ENCODE measurements at regions not wholly inside any gene's neighbourhood (a gene's known extent, or its start where the extent isn't known, plus 50 kb on each side); places are given as distances from the start of the nearest gene placed in this dataset.

GRCh38 chr1:19547814-19548213 is 62.5 kb upstream of the CAPZB start:
- Histone ChIP-seq H3K27me3 (ENCODE audit: insufficient read depth, low read length) (no peaks in the 10 kb centered on the region), H3K9me3 (ENCODE audit: low read depth, low read length) (no peaks in the 10 kb centered on the region), H3K4me2 (ENCODE audit: insufficient read depth, low read length) (no peak overlapping the region), H3K36me3 (ENCODE audit: insufficient read depth, low read length) (no peaks in the 10 kb centered on the region), H2AFZ (ENCODE audit: low read length) (no peak overlapping the region), H3K27ac (ENCODE audit: low read depth, low read length) (no peak overlapping the region), H3K4me1 (ENCODE audit: insufficient read depth, low read length) (no peaks in the 10 kb centered on the region), H3K4me3 (ENCODE audit: insufficient read depth, low read length) (no peak overlapping the region), H4K20me1 (ENCODE audit: insufficient read depth, low read length) (no peaks in the 10 kb centered on the region), H3K79me2 (ENCODE audit: insufficient read depth, low read length) (no peaks in the 10 kb centered on the region)
- no peak for DNase-seq (ENCODE audit: insufficient read length, low spot score, missing footprints)
- TF ChIP-seq, protein P1, sequence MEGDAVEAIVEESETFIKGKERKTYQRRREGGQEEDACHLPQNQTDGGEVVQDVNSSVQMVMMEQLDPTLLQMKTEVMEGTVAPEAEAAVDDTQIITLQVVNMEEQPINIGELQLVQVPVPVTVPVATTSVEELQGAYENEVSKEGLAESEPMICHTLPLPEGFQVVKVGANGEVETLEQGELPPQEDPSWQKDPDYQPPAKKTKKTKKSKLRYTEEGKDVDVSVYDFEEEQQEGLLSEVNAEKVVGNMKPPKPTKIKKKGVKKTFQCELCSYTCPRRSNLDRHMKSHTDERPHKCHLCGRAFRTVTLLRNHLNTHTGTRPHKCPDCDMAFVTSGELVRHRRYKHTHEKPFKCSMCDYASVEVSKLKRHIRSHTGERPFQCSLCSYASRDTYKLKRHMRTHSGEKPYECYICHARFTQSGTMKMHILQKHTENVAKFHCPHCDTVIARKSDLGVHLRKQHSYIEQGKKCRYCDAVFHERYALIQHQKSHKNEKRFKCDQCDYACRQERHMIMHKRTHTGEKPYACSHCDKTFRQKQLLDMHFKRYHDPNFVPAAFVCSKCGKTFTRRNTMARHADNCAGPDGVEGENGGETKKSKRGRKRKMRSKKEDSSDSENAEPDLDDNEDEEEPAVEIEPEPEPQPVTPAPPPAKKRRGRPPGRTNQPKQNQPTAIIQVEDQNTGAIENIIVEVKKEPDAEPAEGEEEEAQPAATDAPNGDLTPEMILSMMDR (IDR thresholded peaks at IDR 0.05; ENCODE audit: extremely low read depth, low read depth, low read length) = no peak

DNA sequence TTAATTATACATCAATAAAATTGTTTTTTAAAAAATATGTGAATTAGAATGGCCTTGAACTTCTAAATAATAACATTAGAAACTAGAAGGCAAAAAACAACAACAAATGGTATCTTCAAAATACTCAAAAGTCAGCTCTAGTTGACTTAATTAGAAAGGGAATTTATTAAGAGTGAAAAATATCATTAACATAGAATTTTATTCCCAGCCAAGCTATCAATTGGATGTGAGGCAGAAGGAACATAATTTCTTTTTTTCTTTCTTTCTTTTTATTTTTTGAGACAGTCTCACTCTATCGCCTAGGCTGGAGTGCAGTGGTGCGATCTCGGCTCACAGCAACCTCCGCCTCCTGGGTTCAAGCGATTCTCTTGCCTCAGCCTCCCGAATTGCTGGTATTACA is 51.2 kb upstream of the CAPZB start:
- Histone ChIP-seq H3K4me3 (ENCODE audit: insufficient read depth, low read length) (no peak overlapping the region), H3K27me3 (ENCODE audit: insufficient read depth, low read length) (no peaks in the 10 kb centered on the region), H2AFZ (ENCODE audit: low read length) (no peak overlapping the region), H3K4me1 (ENCODE audit: insufficient read depth, low read length) (no peaks in the 10 kb centered on the region), H4K20me1 (ENCODE audit: insufficient read depth, low read length) (no peaks in the 10 kb centered on the region), H3K27ac (ENCODE audit: low read depth, low read length) (no peak overlapping the region), H3K9me3 (ENCODE audit: low read depth, low read length) (no peaks in the 10 kb centered on the region), H3K79me2 (ENCODE audit: insufficient read depth, low read length) (no peaks in the 10 kb centered on the region), H3K4me2 (ENCODE audit: insufficient read depth, low read length) (no peak overlapping the region), H3K36me3 (ENCODE audit: insufficient read depth, low read length) (no peaks in the 10 kb centered on the region)
- no peak for DNase-seq (ENCODE audit: insufficient read length, low spot score, missing footprints)
- TF ChIP-seq, protein P1 (IDR thresholded peaks at IDR 0.05; ENCODE audit: extremely low read depth, low read depth, low read length) = no peak

DNA sequence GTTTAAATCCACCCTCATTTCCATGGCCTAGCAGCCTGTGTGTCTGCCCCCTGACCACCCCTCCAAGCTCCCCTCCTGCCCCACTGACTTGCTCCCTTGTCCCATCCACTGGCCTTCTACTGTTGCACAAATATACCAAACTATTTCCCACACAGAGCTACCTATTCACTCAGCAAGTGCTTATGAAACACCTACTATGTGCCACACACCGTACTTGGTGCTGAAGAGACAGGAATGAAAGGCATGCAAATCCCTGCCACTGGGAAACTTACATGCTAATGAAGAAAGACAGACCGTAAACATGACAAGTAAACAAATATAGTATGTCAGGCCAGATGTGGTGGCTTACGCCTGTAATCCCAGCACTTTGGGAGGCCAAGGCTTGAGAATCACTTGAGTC is 49.9 kb upstream of the CAPZB start:
- Histone ChIP-seq H3K36me3 (ENCODE audit: insufficient read depth, low read length) (no peaks in the 10 kb centered on the region), H4K20me1 (ENCODE audit: insufficient read depth, low read length) (no peaks in the 10 kb centered on the region), H3K9me3 (ENCODE audit: low read depth, low read length) (peaks cover 2% of the 10 kb centered on the region), H2AFZ (ENCODE audit: low read length) (no peak overlapping the region), H3K79me2 (ENCODE audit: insufficient read depth, low read length) (no peaks in the 10 kb centered on the region), H3K27ac (ENCODE audit: low read depth, low read length) (no peak overlapping the region), H3K4me2 (ENCODE audit: insufficient read depth, low read length) (no peak overlapping the region), H3K4me1 (ENCODE audit: insufficient read depth, low read length) (no peaks in the 10 kb centered on the region), H3K4me3 (ENCODE audit: insufficient read depth, low read length) (no peak overlapping the region), H3K27me3 (ENCODE audit: insufficient read depth, low read length) (no peaks in the 10 kb centered on the region)
- TF ChIP-seq, protein P1 (IDR thresholded peaks at IDR 0.05; ENCODE audit: extremely low read depth, low read depth, low read length) = no peak
- DNase-seq (ENCODE audit: insufficient read length, low spot score, missing footprints) = no peak

Data from osteoblast (primary cell).